HuH-7 (cell line): ENCODE measurements at regions not wholly inside any gene's neighbourhood (a gene's known extent, or its start where the extent isn't known, plus 50 kb on each side); places are given as distances from the start of the nearest gene placed in this dataset.

Experiments used
- DNase-seq: peaks from one replicate; pipeline ENCODE4 v3.0.0; 2011; ENCODE audit warnings: low spot score

DNA sequence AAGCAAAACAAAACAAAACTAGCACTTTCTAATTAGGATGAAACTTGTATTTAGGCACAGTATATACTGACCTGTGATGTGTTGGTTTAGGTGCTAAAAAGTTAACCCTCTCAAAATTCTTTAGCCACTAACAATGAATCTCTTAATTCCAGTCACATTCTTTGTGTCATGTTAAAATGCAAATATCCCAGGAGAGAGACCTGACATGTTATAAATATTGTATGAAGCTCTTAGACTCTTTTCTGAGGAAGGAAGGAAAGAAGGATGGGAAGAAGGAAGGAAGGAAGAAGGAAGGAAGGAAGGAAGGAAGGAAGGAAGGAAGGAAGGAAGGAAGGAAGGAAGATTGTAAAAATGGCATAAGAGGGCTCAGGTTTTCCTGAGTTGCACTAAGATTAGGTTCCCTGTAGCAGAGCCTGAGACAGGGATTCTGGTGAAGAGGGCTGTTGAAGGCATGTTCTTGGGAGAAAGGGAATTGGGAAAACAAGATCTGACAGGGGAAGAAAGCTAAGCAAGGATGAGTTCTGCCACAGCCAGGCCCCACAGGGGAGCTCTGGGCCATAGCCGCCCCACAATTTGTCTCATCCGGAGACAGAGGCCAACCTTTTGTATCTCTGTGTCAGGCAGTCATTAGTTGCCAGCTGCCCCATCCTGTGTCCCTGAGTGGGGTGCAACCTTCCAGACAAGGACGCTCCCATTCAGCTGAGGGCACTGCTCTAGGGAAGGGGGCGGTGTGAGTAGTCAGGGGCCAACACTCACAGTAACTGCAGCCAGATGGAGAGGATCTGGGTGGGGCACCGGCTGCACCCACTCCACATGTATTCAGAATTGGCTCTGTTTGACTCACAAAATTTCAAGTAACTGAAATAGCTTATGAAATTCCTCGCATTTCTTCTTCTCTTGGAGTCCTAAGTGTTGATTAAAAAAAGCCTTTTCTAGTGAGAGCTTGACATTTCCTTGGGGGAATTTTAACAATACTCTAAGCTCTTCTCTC lies 189.3 kb upstream of the ARG1 start:
- no peak for DNase-seq

DNA sequence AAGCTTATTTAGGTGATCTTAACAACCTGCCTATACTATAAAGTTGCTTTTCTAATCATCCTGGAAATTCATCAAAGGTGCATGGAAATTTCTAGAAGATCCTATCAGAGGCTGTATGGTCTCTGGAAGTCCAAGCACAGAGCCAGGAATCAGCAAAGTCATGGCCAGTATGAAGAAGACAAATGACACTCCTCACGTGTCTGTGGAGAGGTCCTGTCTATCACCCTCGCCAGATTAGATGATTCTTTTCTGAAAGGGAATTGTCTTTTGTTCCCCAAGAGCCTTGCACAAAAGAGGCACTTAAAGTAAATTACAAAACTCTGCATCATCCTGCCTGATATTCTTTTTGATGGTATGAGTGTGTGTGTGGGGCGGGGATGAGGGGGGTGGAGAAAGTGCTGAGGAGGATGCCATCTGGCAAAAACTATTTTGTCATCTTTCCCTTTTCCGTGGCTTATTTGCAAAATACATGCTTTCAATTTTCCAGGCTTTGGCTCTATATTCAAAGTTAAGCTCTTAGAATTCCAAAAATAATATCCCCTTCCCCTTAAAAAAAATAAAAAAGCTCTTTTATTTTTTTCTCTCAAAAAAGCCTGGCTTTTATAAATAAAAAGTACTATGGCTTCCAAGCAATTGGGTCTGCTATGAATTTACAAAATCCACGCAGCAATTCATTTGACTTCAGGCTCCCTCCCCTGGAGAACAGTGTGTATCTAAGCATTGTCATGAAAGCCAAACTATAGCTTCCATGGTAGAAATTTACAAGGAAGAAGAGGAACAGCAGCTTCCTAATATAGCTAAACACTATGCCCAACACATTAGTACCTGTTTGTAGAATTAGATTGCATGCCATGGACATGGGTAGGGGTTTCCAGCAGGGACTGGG lies 185.2 kb upstream of the ARG1 start:
- DNase-seq: no peak

DNA sequence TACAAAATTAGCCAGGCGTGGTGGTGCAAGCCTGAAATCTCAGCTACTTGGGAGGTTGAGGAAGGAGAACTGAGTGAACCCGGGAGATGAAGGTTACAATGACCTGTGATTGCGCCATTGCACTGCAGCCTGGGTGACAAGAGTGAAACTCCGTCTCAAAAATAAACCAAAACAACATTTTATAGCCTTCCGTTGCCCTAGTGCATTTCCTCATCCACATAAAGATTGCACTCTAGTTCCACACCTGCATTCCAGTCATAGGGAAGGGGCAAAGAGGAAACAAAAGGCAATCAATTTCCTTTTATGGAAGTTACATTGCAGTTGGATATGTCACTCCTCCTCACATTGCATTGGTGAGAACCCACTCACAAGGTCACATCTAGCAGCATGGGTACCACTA lies 182.7 kb upstream of the ARG1 start:
- no peak for DNase-seq

DNA sequence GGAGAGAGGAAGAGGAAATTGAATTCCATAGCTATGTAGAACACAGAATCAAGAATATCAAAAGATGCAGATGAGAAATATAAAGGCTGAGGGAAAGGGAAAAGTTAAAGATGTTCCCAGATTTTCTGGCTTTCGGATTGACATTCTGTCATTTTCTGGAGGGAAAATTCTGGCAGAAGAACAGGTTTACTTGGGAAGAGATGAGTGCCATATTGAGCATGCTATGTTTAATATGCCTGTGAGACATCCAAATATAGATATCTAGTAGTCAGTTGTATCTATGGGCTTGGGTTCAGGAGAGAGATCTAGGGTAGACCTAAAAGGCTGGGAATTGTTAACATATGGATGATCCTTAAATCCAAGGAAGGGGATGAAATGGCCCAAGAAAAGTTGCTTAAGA lies 181.9 kb upstream of the ARG1 start:
- no peak for DNase-seq

DNA sequence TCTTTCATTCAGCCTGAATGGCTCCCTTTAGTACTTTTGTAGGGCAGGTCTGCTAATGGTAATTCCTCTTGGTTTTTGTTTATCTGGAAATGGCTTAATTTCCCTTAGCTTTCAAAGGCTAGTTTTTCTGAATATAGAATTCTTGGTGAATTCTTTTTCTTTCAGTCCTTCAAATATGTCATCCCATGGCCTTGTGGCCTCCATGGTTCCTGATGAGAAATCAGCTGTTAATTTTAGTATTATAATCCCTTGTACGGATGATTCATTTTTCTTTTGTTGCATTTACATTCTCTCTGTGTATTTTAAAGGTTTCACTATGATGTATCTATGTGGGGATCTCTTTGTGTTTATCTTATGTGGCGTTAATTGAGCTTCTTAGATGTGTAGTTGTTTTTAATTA lies 179.6 kb upstream of the ARG1 start:
- DNase-seq: no peak

DNA sequence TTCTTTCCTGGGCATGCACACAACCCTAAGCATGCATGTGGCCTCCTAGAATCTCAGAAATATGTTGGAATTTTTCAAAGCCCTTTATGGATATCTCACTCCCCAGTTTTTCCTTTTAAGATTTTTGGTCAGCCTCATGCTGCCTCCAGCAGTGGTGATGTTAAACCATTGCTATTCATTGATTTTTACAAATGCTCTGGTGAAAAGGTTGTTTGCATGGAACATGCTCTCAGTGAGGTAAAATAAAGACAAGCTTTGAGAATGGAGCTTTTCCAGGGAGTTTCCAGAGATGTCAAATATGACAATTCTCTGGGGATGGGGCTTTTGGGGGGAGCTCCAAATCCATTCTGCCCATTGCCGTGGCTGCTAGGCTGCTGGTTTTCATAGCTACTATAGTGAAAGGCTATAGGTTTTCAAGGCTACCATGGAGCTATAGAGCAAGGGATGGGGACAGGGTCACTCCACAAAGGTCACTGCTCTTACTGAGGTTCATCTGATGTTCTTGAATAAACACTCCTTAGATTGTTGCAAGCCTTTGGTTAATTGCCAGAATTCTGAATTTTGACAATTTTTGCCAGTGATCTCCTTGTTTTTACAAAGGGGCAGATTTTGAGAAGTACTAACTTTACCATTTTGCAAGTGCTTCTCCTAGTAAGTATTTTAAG lies 178.1 kb upstream of the ARG1 start:
- DNase-seq: no peak

DNA sequence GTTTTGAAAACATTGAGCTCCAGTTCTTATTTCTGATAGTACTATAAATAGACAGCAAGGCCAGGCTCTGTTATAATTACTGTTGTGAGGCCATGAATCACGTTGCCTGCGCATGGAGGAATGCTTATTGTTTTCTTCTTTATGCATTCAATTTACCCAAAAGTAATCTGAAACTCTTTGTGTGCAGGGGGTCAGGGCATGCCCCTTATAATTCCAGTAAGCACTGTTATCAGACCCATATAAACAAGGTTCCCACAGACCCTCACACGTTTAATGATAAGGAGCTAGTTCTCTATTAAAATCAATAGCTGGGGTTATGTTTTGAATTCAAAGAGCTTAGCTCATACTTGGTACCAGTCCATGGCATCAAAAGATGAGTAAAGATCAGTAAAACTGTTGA lies 174.8 kb upstream of the ARG1 start:
- no peak for DNase-seq

DNA sequence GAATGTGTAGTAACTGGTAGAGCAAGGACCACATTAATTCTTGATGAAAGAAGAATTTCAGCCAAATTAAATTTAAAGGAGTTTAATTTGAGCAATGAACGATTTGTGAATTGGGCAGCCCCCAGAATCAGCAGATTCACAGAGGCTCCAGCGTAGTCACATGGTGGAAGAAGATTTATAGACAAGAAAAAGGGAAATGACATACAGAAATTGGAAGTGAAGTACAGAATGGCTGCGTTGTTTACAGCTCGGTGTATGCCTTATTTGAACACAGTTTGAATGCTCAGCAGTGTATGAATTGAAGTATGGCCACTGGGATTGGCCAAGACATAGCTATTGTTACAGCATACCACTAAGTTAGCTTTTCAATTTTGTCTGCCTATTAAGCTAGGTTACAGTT lies 173.6 kb upstream of the ARG1 start:
- DNase-seq: no peak

DNA sequence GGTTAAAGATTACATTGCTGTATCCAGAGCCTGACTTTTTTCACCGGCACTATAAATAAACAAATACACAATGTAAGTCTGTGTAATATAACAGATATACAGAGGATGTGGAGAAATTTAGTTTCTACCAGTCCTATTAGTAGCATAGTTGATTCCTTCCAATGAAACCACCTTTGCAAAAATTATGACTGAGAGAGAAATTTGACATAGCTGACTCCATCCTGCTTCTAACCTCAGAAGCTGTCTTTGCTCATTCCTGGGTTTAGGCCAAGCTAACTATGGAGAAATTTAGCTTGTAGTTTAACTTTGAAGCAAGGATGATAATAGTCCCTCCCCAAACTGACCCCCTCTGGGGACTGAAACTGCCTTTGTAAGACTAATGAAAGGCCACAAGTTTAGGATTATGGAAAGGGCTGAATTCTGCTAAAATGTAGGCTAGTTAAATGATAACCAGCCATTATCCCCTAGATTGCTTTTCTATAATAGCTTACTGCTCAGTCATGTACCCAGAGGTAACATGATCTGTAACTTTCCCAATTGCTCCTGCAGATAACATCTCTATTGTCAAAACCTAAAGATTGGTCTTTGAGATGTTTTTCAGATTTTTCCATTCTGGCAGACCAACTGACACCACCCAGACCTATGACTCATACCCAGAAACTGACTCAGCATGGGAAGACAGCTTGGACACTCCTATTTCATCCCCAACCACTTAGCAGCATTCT lies 172.8 kb upstream of the ARG1 start:
- no peak for DNase-seq

DNA sequence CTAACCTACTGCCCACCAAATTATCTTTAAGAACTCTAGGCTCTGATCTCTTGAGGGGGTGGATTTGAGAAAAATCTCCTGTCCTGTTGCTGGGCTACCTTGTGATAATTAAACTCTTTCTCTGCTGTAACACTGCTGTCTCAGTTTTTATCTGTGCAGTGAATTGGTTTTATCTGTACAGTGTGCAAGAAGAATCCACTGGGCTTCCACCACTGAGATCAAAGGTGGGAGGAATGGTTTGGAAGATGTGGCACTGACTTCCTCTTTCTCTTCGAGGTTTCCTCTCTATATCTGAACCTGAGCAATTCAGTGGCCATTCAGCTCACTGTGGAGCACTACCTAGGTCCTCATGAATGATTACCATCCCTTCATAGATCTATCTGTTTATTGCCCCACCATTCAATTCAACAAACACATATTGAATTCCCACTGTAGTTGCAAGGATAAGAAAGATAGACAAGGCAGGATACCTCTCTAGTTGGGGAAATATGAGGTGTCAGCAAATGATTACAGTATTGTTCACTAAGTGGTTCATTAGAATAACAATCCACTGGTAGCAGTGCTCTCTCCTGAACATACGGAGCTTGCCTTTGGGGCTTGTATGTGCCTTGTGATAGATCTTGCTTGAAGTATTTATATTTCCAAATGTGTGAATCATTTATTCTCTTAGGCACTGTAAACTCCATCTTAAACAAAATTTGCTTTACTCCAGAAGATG lies 172.1 kb upstream of the ARG1 start:
- no peak for DNase-seq

DNA sequence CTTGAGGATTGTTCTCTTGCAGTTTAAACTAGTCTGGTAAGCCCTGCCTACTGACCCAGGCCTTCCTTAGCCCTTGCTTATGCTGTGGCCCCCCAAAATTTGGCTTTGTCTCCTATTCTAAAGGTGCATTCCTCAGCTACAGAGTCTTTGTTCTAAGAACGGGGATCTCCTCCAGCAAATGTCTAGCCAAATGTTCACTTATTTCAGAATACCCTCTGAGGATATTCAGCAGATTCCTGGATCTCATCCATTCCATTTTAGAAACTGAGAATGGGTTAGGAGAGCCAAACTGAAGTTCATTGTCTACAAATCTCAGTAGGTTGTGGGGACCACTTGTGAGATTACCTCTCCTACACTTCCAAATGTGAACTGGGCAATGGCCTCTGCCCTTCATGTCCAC lies 164.2 kb upstream of the ARG1 start:
- DNase-seq: no peak

DNA sequence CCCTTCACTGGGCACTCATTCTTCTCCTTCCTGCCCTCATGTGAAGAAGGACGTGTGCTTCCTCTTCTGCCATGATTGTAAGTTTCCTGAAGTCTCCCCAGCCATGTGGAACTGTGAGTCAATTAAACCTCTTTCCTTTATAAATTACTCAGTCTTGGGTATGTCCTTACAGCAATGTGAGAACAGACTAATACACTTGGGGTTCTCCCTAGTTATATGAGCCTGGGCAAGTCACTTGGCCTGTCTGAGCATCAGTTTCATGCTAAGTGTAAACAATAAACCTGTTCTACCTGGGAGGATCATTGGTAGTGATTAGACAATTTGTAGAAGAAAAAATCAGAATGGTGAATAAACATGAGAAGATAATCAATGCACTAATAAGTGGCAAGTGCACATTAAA lies 162.2 kb upstream of the ARG1 start:
- no peak for DNase-seq

DNA sequence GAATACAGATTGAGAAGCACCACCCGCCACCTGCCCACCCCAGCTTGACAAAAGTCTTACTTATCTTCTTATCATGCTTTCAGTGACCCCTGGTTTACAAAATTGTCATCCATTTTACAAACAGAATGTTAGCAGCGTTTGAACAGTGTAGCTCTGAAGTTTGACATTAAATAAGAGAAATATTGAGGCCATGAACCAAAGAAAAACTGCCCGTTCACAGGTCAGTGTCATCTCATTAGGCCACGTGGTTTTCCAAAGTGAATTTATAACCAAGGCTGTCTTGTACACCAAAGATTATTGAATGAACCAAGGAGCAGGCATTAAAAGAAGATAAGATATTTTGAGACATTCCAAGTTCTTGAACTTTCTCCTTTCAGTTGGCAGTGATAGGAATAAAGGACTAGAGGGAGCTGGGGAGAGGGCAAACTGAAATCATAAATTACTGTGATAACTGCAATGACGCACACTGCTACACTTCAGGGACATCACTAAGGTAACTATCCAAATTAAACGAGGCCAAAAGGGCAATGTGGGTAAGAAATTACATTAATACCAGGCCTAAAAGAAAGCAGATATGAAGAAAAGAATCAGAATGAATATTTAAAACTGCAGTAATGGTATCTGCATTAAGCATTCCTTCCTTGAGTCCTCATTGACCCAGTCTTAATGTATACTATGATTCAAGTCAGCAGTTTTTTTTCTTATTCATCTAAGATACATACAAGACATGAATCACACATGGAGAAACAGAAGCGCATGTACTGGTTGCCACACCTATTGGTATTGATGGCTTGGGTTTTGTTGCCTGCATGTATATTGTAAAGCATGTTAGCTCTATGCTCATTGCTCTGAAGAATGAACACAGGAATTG lies 159.8 kb upstream of the ARG1 start:
- DNase-seq: no peak

DNA sequence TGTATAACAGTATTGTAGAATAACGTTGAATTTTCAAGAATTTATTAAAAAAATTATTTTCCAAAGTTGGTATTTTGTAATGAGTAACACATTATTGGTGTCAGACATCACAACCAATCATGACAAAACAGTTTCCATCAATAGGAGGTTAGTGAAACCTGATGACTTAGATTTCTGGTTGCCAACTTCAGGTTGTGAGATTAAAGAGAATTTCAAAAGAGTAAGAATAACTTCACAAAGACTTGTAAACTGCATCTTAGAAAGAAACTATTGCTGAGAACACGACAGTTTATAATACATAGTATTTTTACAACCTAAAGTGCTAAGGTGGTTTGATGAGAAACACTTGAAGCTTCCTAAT lies 159.2 kb upstream of the ARG1 start:
- DNase-seq: no peak

DNA sequence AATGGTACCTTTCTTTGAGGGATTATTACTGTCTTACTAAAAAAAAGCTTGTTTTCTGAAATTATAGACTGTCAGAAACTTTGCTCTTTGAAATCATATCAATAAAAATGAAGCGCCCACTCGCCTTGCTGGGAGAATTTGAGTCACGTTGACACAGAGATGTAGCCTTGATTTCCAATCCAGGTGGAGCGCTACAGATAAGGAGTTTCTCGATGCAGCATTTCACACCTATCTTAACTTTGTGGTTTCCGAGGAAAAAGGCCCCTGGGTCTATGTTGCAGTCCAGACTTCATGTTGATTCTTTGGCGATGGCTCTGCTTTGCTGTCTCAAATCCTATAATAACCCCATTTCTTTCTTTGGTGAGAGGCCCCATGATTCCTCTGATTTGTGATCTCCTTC lies 158.1 kb upstream of the ARG1 start:
- no peak for DNase-seq

DNA sequence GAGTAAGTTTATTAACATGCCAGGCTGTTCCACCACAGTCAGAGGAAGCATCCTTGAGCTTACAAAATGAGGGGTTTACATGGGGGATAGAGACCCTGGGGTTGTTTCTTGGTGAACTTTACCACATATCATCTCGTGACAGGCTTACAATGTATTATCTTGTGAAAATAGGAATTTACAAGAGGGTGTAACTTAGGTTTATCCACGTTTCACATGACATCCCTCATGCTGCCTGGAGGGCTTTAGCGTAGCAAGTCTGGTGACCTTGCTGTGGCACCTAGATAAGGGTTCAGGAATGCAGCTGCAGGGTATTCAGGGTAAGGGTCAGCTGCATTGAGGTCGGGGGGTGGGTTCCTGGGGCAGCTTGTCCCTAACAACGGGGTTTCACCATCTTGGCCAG lies 154.6 kb upstream of the ARG1 start:
- DNase-seq: no peak

DNA sequence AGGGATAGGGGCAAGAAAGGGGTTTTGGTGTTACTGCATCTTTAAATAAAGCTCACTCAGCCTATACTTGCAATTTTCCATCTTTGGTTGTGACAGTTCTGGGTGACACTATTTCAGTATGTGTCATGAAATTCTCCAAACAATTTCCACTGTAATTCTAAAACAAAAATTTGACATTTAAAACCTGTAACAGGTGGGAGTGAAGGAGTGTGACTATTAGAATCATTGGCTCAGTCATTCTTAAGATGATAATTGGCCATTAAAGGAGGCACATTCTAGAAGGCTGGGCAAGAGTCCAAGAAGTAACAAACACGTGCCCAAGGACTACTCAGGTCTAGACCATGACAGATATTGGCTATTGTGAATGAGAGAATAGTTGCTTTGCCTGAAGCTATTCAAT lies 153.3 kb upstream of the ARG1 start:
- DNase-seq: no peak

DNA sequence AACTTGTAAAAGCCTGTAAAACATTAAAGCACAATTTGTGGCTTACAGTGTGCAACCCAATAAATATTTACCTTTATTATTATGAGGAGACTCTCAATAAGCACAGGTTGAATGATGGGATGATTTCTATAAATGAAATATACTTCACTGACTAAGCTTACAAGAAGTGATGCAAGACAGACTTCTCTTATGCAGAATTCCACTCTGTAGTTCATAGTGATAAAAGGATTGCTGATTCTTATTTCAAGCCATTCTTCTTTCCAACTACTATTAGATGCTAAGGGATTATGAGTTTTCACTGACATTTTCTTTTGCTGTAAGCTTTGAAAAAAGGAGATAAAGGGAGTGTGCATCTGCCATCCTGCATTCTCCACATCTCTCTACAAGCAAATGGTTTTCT lies 149.0 kb upstream of the ARG1 start:
- no peak for DNase-seq

DNA sequence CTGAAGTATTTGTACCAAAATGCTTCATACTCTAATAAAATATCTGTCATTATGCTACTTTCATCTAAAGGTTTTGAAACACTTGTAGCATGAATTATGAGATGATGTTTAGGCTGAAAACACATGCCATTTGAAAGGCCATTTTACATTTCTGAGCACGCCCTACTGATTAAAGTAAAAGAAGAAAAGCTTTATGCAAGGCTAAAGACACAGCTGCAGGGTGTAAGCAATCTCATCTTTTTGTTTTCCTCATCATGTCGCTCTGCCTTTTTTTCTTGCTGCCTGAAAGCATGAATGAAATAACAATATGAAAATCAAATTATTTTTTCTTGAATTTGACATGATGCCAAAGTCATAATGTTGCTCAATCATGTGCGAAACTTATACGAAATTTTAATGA lies 148.6 kb upstream of the ARG1 start:
- no peak for DNase-seq

DNA sequence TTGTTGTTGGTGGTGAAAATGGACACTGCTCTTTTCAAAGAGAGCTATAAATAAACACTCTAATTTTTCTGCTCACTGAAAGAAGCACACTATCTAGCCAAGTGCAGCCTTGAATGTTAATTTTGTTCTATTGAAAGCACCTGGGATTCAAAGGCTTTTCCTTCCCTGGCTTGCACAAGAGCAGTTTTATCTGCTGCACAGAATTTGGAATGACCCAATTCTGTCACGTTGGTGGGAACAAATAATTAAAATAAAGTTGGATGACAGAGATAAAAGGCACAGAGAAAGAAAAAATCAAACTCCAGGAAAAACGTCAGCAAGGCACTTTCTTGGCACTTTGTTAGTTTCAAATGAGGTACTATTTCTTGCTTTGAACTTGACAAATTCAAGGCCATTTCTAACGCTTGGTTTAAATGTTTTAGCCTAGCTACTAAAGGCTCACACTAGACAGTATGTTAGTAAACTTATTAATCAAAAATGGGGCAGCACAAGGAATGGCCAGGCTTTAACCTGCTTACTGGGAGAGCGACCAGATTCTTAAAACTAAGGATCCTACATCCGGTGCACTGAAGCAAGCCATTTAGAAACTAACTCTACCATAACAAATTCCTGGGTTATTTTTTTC lies 145.5 kb upstream of the ARG1 start:
- DNase-seq: no peak
